ENCODE measurements at regions not wholly inside any gene's neighbourhood (a gene's known extent, or its start where the extent isn't known, plus 50 kb on each side); places are given as distances from the start of the nearest gene placed in this dataset.

GRCh38 chr14:87575378-87575777 lies 417.6 kb downstream of the GALC start:
- Histone ChIP-seq H3K4me1 (ENCODE audit: insufficient read depth, low read length) (no peaks in the 10 kb centered on the region), H3K4me3 (ENCODE audit: low read length) (no peak overlapping the region), H3K9me3 (ENCODE audit: control insufficient read depth in 1 of 2, insufficient read depth in 1 of 2, low read length in 2 of 2) (peaks cover 0 to 3% of the 10 kb centered on the region in 2 experiments), H3K27ac (ENCODE audit: low read depth in 1 of 2, low read length in 2 of 2) (no peak overlapping the region), H3K36me3 (ENCODE audit: insufficient read depth, low read length) (no peaks in the 10 kb centered on the region), H3K27me3 (ENCODE audit: control insufficient read depth in 1 of 2, insufficient read depth in 2 of 2, low read length in 2 of 2) (no peaks in the 10 kb centered on the region)
- DNase-seq: no peak
- Mint-ChIP-seq H3K36me3 (ENCODE audit: low read depth) (no peaks in the 10 kb centered on the region), H3K4me1 (ENCODE audit: low read depth) (no peaks in the 10 kb centered on the region), H3K27me3 (no peaks in the 10 kb centered on the region), H3K4me3 (no peak overlapping the region), H3K9me3 (peaks cover 4% of the 10 kb centered on the region), H3K27ac (no peak overlapping the region)
- ChIA-PET CTCF (no interaction called here), POLR2A (no interaction called here)
- no peak for TF ChIP-seq CTCF (IDR thresholded peaks at IDR 0.05)
- ATAC-seq (ENCODE audit: poor library complexity): no peak
- intact Hi-C loops (cut with DNase I, micrococcal nuclease): no loop called here

- Mint-ChIP-seq H3K36me3 (ENCODE audit: low read depth) (no peaks in the 10 kb centered on the region), H3K27ac (no peak overlapping the region), H3K4me3 (no peak overlapping the region), H3K27me3 (no peaks in the 10 kb centered on the region), H3K9me3 (peaks cover 4% of the 10 kb centered on the region), H3K4me1 (ENCODE audit: low read depth) (no peaks in the 10 kb centered on the region)
- H3K4me1 ChIP-seq (ENCODE audit: insufficient read depth, low read length): no peaks in the 10 kb centered on the region
- no peaks in the 10 kb centered on the region for H3K36me3 ChIP-seq (ENCODE audit: insufficient read depth, low read length)
- H3K9me3 ChIP-seq (ENCODE audit: control insufficient read depth in 1 of 2, insufficient read depth in 1 of 2, low read length in 2 of 2): peaks cover 0 to 3% of the 10 kb centered on the region in 2 experiments
- H3K27ac ChIP-seq (ENCODE audit: low read depth in 1 of 2, low read length in 2 of 2): no peak overlapping the region
- TF ChIP-seq CTCF (IDR thresholded peaks at IDR 0.05): no peak
- POLR2A ChIA-PET: no interaction called here
- CTCF ChIA-PET: no interaction called here
- intact Hi-C loops (cut with DNase I, micrococcal nuclease): no loop called here
- DNase-seq (no peak), ATAC-seq (ENCODE audit: poor library complexity) (no peak)
- H3K27me3 ChIP-seq (ENCODE audit: control insufficient read depth in 1 of 2, insufficient read depth in 2 of 2, low read length in 2 of 2): no peaks in the 10 kb centered on the region
- H3K4me3 ChIP-seq (ENCODE audit: low read length): no peak overlapping the region
Observed at GRCh38 chr14:87573591-87573990, 419.4 kb downstream of the GALC start.

- Mint-ChIP-seq H3K27ac (no peak overlapping the region), H3K4me1 (ENCODE audit: low read depth) (no peaks in the 10 kb centered on the region), H3K9me3 (peaks cover 3% of the 10 kb centered on the region), H3K36me3 (ENCODE audit: low read depth) (no peaks in the 10 kb centered on the region), H3K27me3 (no peaks in the 10 kb centered on the region), H3K4me3 (no peak overlapping the region)
- ChIA-PET CTCF (no interaction called here), POLR2A (no interaction called here)
- Histone ChIP-seq H3K27me3 (ENCODE audit: control insufficient read depth in 1 of 2, insufficient read depth in 2 of 2, low read length in 2 of 2) (no peaks in the 10 kb centered on the region), H3K4me3 (ENCODE audit: low read length) (no peak overlapping the region), H3K36me3 (ENCODE audit: insufficient read depth, low read length) (no peaks in the 10 kb centered on the region), H3K9me3 (ENCODE audit: control insufficient read depth in 1 of 2, insufficient read depth in 1 of 2, low read length in 2 of 2) (peaks cover 0 to 7% of the 10 kb centered on the region in 2 experiments), H3K27ac (ENCODE audit: low read depth in 1 of 2, low read length in 2 of 2) (no peak overlapping the region), H3K4me1 (ENCODE audit: insufficient read depth, low read length) (no peaks in the 10 kb centered on the region)
- intact Hi-C loops (cut with DNase I, micrococcal nuclease): no loop called here
- no peak for TF ChIP-seq CTCF (IDR thresholded peaks at IDR 0.05)
- DNase-seq: no peak
- no peak for ATAC-seq (ENCODE audit: poor library complexity)
Observed at GRCh38 chr14:87567618-87568295, 425.2 kb downstream of the GALC start.
